Activated naive CD8-positive, alpha-beta T cell treated with anti-CD3 and anti-CD28 coated beads for 36 hours (primary cell): ENCODE measurements at regions not wholly inside any gene's neighbourhood (a gene's known extent, or its start where the extent isn't known, plus 50 kb on each side); places are given as distances from the start of the nearest gene placed in this dataset.

Source experiments
- DNase-seq: peaks from one replicate; pipeline ENCODE4 v3.0.0; 2021
- H3K27ac Mint-ChIP-seq: one replicate; pipeline ENCODE4 v1.8.0; 2022; ENCODE audit warnings: mild to moderate bottlenecking, moderate library complexity, mixed read lengths
- H3K27me3 Mint-ChIP-seq: one replicate; pipeline ENCODE4 v1.8.0; 2022; ENCODE audit warnings: mild to moderate bottlenecking, mixed read lengths
- H3K36me3 Mint-ChIP-seq: one replicate; pipeline ENCODE4 v1.8.0; 2021; ENCODE audit warnings: mild to moderate bottlenecking, mixed read lengths
- H3K4me1 Mint-ChIP-seq: one replicate; pipeline ENCODE4 v1.8.0; 2021; ENCODE audit warnings: mixed read lengths
- H3K4me3 Mint-ChIP-seq: one replicate; pipeline ENCODE4 v1.8.0; 2022; ENCODE audit warnings: mild to moderate bottlenecking, moderate library complexity, mixed read lengths
- H3K9me3 Mint-ChIP-seq: one replicate; pipeline ENCODE4 v1.8.0; 2022; ENCODE audit warnings: mixed read lengths

DNA sequence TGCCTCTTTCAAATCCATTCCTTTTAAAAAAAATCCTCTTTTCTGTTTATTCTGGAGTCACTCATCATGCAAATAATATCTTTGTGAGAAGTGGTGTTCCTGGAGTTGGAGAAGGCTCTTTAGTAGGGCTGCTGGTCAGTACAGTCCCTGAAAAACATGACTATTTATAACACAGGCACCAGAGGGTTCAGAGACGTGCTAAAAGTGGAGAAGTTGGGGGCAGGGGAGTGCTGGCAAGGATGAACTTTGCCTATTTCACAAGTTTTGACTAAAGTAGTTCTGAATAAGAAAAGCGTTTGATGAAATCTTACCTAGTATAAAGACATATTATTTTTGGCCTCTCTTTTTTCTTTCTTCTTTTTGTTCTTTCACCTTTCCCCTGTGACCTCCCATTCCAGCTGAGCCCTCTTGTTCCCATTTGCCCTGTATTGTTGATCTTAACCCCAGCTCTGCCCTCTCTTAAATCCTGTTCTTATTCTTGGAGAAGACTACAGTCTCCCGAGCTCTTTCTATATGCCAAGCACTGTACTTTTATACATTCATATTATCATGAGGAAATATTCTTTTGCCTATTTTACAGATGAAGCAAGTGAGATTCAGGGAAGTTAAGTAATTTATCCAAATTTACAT lies 129.1 kb downstream of the TM9SF2 start:
- no peaks in the 10 kb centered on the region for H3K27me3 Mint-ChIP-seq
- H3K4me3 Mint-ChIP-seq: no peak overlapping the region
- peaks cover 5% of the 10 kb centered on the region for H3K36me3 Mint-ChIP-seq
- peaks cover 22% of the 10 kb centered on the region for H3K4me1 Mint-ChIP-seq
- no peak overlapping the region for H3K27ac Mint-ChIP-seq
- DNase-seq: no peak
- H3K9me3 Mint-ChIP-seq: no peaks in the 10 kb centered on the region

GRCh38 chr13:99629641-99630040 lies 128.4 kb downstream of the TM9SF2 start:
- Mint-ChIP-seq H3K27ac (no peak overlapping the region), H3K4me1 (peaks cover 25% of the 10 kb centered on the region), H3K36me3 (peaks cover 6% of the 10 kb centered on the region), H3K4me3 (no peak overlapping the region), H3K9me3 (no peaks in the 10 kb centered on the region), H3K27me3 (no peaks in the 10 kb centered on the region)
- no peak for DNase-seq

DNA sequence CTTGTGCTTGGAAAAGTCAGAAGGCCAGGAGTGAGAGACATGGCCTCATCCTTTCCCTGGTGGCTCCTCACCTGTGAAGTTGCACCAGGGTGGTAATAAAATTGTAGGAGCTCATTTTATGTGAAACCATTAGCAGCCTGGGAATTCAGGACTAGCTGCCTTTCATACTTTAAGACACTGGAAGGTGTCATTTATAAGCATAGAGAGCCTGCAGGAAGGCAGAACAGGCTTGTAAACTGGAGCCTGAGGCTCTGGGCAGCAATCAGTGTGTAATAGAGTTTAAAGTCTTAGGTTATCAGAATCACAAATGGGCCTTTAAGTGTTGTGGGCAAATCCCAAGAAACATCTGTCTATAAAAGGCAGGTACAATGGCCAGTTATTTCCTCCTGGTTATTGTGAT lies 127.2 kb downstream of the TM9SF2 start:
- peaks cover 7% of the 10 kb centered on the region for H3K36me3 Mint-ChIP-seq
- no peaks in the 10 kb centered on the region for H3K27me3 Mint-ChIP-seq

DNA sequence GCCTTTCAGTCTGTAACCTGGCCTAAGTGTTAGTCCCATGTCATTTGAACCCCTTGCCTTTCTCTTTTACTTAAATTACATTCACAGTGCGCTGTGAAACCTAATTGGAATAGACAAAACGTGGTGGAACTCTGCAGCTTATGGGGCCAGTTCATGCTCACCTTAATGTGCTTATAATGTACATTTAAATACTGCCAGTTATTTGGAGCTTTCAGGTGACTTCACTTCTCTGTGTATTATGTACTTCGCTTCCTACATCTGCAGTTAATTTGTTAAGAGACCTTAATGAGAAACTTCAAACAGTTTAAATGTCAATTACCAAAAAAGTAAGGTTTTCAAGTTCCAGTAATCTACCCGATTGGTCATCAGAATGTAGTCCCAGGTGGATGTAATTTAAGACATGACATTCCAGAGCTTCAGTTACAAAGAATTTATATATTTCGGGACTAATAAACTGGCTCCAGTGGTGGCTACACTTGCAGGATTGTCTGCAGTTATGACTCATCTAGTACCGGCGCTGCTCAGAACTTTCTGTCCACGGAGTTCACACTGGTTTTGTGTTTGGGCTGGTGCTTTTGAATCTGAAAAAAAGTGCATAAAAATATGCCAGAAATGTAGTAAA lies 125.3 kb downstream of the TM9SF2 start:
- H3K4me1 Mint-ChIP-seq: peaks cover 28% of the 10 kb centered on the region
- no peak overlapping the region for H3K4me3 Mint-ChIP-seq
- no peak overlapping the region for H3K27ac Mint-ChIP-seq
- DNase-seq: no peak
- H3K27me3 Mint-ChIP-seq: no peaks in the 10 kb centered on the region
- no peaks in the 10 kb centered on the region for H3K9me3 Mint-ChIP-seq
- H3K36me3 Mint-ChIP-seq: peaks cover 4% of the 10 kb centered on the region

More for the DNA sequence above, 127.2 kb downstream of the TM9SF2 start:
- no peak overlapping the region for H3K27ac Mint-ChIP-seq
- H3K4me1 Mint-ChIP-seq: peaks cover 28% of the 10 kb centered on the region
- no peaks in the 10 kb centered on the region for H3K9me3 Mint-ChIP-seq
- DNase-seq: no peak
- H3K4me3 Mint-ChIP-seq: no peak overlapping the region

- Mint-ChIP-seq H3K4me3 (no peak overlapping the region), H3K36me3 (peaks cover 4% of the 10 kb centered on the region), H3K27ac (no peak overlapping the region), H3K27me3 (no peaks in the 10 kb centered on the region), H3K9me3 (no peaks in the 10 kb centered on the region), H3K4me1 (peaks cover 29% of the 10 kb centered on the region)
- no peak for DNase-seq
Observed at GRCh38 chr13:99624936-99625540, 123.8 kb downstream of the TM9SF2 start.

DNA sequence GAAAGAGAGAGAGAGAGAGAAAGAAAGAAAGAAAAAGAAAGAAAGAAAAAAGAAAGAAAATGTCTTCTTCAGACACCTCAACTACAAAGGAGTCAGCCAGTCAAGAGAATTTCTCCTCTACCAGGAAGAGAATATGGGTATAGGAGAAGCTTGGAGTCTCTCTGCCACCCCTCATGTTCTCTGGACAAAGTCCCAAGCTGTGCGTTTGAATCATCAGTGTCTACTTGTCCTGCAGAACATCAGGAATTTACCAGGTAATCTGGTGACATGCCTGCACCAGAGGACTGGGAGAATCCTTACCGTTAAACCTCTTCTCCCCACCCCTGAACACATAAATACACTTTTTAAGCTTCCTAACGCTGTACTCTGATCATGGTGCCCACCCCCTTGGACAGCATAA lies 119.5 kb downstream of the TM9SF2 start:
- Mint-ChIP-seq H3K9me3 (no peaks in the 10 kb centered on the region), H3K27ac (no peak overlapping the region), H3K36me3 (peaks cover 4% of the 10 kb centered on the region)

GRCh38 chr13:99619207-99619606 lies 117.9 kb downstream of the TM9SF2 start:
- H3K4me1 Mint-ChIP-seq: peaks cover 11% of the 10 kb centered on the region
- no peaks in the 10 kb centered on the region for H3K9me3 Mint-ChIP-seq

More for the DNA sequence above, 119.5 kb downstream of the TM9SF2 start:
- DNase-seq: no peak
- Mint-ChIP-seq H3K4me3 (no peak overlapping the region), H3K27me3 (no peaks in the 10 kb centered on the region), H3K4me1 (peaks cover 17% of the 10 kb centered on the region)

DNA sequence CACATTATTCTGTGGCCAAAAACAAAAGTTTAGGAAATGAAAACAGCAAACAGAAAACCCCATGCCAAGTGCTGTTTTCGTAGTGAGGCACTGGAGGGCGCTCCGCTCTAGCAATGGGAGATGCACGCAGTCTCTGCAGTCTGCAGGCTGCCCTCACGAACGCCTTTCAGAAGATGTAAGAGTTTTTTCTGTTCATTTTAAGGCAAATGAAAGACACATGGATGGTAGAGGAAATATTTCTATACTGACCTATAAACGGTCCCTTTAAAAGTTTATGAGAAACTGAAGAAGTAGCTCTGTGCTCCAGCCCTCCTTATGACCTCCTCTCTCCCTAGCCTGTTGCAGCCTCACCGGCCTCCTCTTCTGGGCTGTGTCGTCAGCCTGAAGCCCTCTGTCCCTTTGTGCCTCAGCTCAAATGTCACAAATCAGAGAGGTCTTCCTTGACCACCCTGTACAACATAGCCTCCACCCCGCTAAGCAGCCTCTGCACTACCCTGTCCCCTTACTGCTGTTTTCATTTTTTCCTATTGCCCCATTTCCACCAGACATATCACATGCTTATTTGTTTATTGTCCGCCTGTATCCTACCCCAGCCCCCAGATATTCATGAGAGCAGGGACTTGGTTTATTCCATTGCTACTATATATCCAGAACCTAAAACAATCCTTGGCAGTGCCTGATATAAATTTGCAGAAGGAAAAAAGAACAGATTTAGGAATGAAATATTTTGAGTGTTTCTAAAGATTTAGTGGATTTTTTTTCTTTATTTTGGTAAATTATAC lies 116.4 kb downstream of the TM9SF2 start:
- Mint-ChIP-seq H3K4me3 (no peak overlapping the region), H3K27ac (no peak overlapping the region), H3K27me3 (no peaks in the 10 kb centered on the region), H3K9me3 (no peaks in the 10 kb centered on the region), H3K4me1 (peaks cover 16% of the 10 kb centered on the region), H3K36me3 (no peaks in the 10 kb centered on the region)
- no peak for DNase-seq

More at GRCh38 chr13:99619207-99619606, 117.9 kb downstream of the TM9SF2 start:
- no peak overlapping the region for H3K27ac Mint-ChIP-seq
- no peaks in the 10 kb centered on the region for H3K36me3 Mint-ChIP-seq
- H3K4me3 Mint-ChIP-seq: no peak overlapping the region
- H3K27me3 Mint-ChIP-seq: no peaks in the 10 kb centered on the region
- DNase-seq: no peak

GRCh38 chr13:99614465-99614885 lies 113.2 kb downstream of the TM9SF2 start:
- no peaks in the 10 kb centered on the region for H3K9me3 Mint-ChIP-seq
- H3K4me1 Mint-ChIP-seq: peaks cover 25% of the 10 kb centered on the region
- no peaks in the 10 kb centered on the region for H3K27me3 Mint-ChIP-seq
- H3K36me3 Mint-ChIP-seq: peaks cover 3% of the 10 kb centered on the region
- H3K27ac Mint-ChIP-seq: no peak overlapping the region
- no peak for DNase-seq
- H3K4me3 Mint-ChIP-seq: no peak overlapping the region
